ENCODE measurements at regions not wholly inside any gene's neighbourhood (a gene's known extent, or its start where the extent isn't known, plus 50 kb on each side); places are given as distances from the start of the nearest gene placed in this dataset.

GRCh38 chr14:58780605-58781004 is 142.8 kb downstream of the DACT1 start:
- H4K20me1 ChIP-seq (ENCODE audit: control insufficient read depth, extremely low read depth, insufficient read depth, low read length) = no peaks in the 10 kb centered on the region
- H3K27me3 ChIP-seq (ENCODE audit: control insufficient read depth, extremely low read depth, insufficient read depth, low read length) = peaks cover 3% of the 10 kb centered on the region
- H2AFZ ChIP-seq (ENCODE audit: control insufficient read depth, low read length) = no peak overlapping the region
- no peaks in the 10 kb centered on the region for H3K4me1 ChIP-seq (ENCODE audit: control insufficient read depth, extremely low read depth, insufficient read depth, low read length)
- H3K4me2 ChIP-seq (ENCODE audit: control insufficient read depth, extremely low read depth, insufficient read depth, low read depth, low read length) = no peak overlapping the region
- no peak overlapping the region for H3K9ac ChIP-seq (ENCODE audit: control insufficient read depth, extremely low read depth, insufficient read depth, low read length)
- H3K4me3 ChIP-seq (ENCODE audit: control insufficient read depth in 2 of 3, extremely low read depth in 1 of 3, insufficient read depth in 2 of 3, low read depth in 1 of 3, low read length in 3 of 3) = no peak overlapping the region
- dilution Hi-C loops (cut with MboI; ENCODE audit: extremely low pct_ligation_motif_present, low sequenced_read_pairs) = no loop called here
- H3K9me1 ChIP-seq (ENCODE audit: control insufficient read depth, extremely low read depth, insufficient read depth, low read length) = no peaks in the 10 kb centered on the region
- FAIRE-seq (no peak), DNase-seq (ENCODE audit: low read depth, low spot score) (no peak)
- TF ChIP-seq CTCF (optimal IDR thresholded peaks at IDR 0.05 in 1 of 3, IDR thresholded peaks at IDR 0.05 in 1 of 3, conservative IDR thresholded peaks at IDR 0.05 in 1 of 3; ENCODE audit: extremely low read depth in 1 of 3, insufficient read depth in 2 of 3, low read length in 3 of 3) (no peak), EZH2 (IDR thresholded peaks at IDR 0.05; ENCODE audit: low read length) (no peak)
- no peaks in the 10 kb centered on the region for H3K36me3 ChIP-seq (ENCODE audit: control insufficient read depth in 2 of 2, extremely low read depth in 1 of 2, insufficient read depth in 2 of 2, low read length in 2 of 2)
- H3K27ac ChIP-seq (ENCODE audit: control insufficient read depth, insufficient read depth, low read length) = no peak overlapping the region
- H3K79me2 ChIP-seq (ENCODE audit: control insufficient read depth, insufficient read depth, low read length) = no peaks in the 10 kb centered on the region
- no peaks in the 10 kb centered on the region for H3K9me3 ChIP-seq (ENCODE audit: control insufficient read depth, low read depth, low read length)

GRCh38 chr14:58782011-58782410 is 144.2 kb downstream of the DACT1 start:
- dilution Hi-C loops (cut with MboI; ENCODE audit: extremely low pct_ligation_motif_present, low sequenced_read_pairs) = no loop called here
- Histone ChIP-seq H4K20me1 (ENCODE audit: control insufficient read depth, extremely low read depth, insufficient read depth, low read length) (no peaks in the 10 kb centered on the region), H3K27me3 (ENCODE audit: control insufficient read depth, extremely low read depth, insufficient read depth, low read length) (peaks cover 7% of the 10 kb centered on the region), H3K36me3 (ENCODE audit: control insufficient read depth in 2 of 2, extremely low read depth in 1 of 2, insufficient read depth in 2 of 2, low read length in 2 of 2) (no peaks in the 10 kb centered on the region), H3K79me2 (ENCODE audit: control insufficient read depth, insufficient read depth, low read length) (no peaks in the 10 kb centered on the region), H3K9me1 (ENCODE audit: control insufficient read depth, extremely low read depth, insufficient read depth, low read length) (no peaks in the 10 kb centered on the region), H3K4me1 (ENCODE audit: control insufficient read depth, extremely low read depth, insufficient read depth, low read length) (no peaks in the 10 kb centered on the region), H3K9ac (ENCODE audit: control insufficient read depth, extremely low read depth, insufficient read depth, low read length) (no peak overlapping the region), H3K9me3 (ENCODE audit: control insufficient read depth, low read depth, low read length) (no peaks in the 10 kb centered on the region), H2AFZ (ENCODE audit: control insufficient read depth, low read length) (no peak overlapping the region), H3K4me2 (ENCODE audit: control insufficient read depth, extremely low read depth, insufficient read depth, low read depth, low read length) (no peak overlapping the region), H3K27ac (ENCODE audit: control insufficient read depth, insufficient read depth, low read length) (no peak overlapping the region), H3K4me3 (ENCODE audit: control insufficient read depth in 2 of 3, extremely low read depth in 1 of 3, insufficient read depth in 2 of 3, low read depth in 1 of 3, low read length in 3 of 3) (no peak overlapping the region)
- FAIRE-seq = no peak
- no peak for DNase-seq (ENCODE audit: low read depth, low spot score)
- TF ChIP-seq CTCF (optimal IDR thresholded peaks at IDR 0.05 in 1 of 3, IDR thresholded peaks at IDR 0.05 in 1 of 3, conservative IDR thresholded peaks at IDR 0.05 in 1 of 3; ENCODE audit: extremely low read depth in 1 of 3, insufficient read depth in 2 of 3, low read length in 3 of 3) (no peak), EZH2 (IDR thresholded peaks at IDR 0.05; ENCODE audit: low read length) (no peak)

Measured in keratinocyte (primary cell).